ENCODE measurements at regions not wholly inside any gene's neighbourhood (a gene's known extent, or its start where the extent isn't known, plus 50 kb on each side); places are given as distances from the start of the nearest gene placed in this dataset.
A peak's percentile ranks its signal among the peaks of the same experiment; 100 is the strongest.
"Not testable (repeated sequence)": the region's sequence is repeated elsewhere in the genome, so short reads cannot be mapped to it uniquely, and the experiment has no call there.

DNA sequence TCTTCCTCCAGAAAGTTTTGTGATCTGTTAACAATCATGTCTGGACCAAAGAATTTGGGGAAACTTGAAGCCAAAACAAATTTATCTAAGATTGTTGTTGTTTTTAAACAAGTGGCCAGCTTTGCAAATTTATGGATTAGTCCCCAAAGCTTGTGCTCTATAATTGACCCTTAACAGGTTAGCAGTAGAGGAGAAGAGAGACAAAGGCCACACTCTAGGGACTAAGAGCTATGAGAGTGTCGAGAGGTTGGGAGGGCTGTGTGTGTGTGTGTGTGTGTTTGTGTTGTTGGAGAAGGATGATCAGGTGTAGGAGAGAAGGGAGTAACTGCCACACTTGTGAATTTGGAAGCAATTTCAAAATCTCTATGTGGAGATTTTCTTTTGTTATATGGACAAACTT, 367.3 kb downstream of the KCNRG start:
- intact Hi-C loops (cut with DNase I) = no loop called here
- no peak for DNase-seq (ENCODE audit: low spot score)

DNA sequence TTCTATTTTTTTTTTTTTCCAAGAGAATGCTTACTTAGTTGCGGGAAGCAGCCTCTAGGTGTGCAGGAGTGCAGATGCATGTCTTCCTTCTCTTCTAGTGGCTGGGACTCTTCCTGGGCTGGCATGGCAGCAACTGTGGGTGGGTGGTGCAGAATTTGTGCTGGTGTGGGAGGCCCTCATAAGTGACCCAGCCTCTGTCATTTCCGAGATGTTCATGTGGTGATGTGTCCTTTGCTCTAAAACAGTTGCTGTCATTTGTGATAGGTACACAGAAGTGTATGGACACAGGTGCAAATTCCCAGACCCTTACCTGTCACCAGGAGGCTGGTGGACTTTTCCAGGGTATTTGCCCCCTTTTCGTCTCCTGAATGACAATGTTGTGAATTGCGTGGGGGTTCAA, 367.7 kb downstream of the KCNRG start:
- no peak for DNase-seq (ENCODE audit: low spot score)
- intact Hi-C loops (cut with DNase I) = no loop called here

DNA sequence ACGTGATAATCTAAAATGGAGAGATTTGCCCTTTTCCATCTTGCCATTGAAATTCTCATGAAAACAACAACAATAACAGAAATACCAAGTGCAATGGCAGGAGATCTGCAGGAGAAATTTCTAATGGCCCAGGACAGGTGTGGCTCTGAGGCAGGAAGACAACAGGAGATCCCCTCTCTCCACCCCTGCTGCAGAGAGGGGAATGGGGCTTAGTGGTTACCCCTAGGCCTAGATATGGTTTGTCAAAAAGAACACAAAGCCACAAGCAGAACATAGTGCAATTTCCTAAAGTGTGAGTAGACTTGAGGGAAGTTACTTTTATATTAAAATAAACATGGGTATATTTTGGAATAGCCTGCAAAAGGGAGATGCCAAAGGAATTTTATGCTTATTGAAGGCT, 369.5 kb downstream of the KCNRG start:
- no peak for DNase-seq (ENCODE audit: low spot score)
- intact Hi-C loops (cut with DNase I) = no loop called here

DNA sequence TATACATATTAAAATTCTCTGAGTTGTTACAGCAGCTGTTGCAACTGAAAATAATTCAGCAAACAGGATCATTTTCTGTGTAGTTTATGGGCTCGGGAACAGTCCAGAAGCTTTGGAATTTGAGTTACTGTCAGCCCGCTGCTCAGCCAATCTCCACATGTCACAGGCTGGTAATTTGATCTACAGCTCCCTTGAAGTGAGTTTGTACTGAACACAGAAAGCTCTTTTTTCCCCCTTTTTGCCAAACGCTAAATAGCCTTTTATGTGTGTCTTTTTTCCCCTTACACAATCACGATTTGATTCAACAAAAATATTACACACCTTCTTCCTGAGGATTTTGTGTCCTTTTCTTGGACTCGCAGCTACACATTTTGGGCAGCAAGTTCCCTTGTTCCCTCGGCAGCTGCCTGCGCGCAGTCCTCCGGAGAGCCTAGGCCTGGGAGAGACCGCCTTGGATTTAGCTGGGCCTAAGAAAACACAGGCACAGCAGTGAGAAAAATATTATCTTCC, 371.4 kb downstream of the KCNRG start:
- no peak for DNase-seq (ENCODE audit: low spot score)
- intact Hi-C loops (cut with DNase I) = no loop called here

DNA sequence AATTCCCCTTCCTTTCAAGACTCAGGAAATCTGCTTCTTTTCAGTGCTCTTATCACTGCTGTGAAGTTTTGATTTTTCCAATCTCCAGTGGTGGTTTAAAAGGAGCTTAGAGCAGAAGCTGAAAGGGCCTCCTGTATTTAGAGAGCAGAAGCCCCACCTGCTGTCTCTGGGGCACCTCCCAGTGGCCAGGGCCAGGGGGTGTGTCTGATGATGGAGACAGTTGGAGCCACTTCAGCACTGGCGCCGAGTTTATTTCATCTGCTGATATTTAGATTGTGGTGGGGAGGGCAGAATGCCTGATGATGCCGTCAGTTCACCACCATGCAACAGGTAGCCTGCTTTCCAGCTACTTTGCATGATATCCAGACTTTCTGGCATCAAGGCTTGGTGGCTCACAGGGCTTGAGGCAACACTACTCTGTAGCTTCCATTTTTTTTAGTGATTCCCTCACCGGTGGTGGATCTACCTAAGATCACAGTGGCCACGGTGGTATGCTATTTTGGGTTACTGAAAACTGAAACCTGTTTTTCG, 371.9 kb downstream of the KCNRG start:
- intact Hi-C loops (cut with DNase I) = no loop called here
- peak; percentile 81 for DNase-seq (ENCODE audit: low spot score)

DNA sequence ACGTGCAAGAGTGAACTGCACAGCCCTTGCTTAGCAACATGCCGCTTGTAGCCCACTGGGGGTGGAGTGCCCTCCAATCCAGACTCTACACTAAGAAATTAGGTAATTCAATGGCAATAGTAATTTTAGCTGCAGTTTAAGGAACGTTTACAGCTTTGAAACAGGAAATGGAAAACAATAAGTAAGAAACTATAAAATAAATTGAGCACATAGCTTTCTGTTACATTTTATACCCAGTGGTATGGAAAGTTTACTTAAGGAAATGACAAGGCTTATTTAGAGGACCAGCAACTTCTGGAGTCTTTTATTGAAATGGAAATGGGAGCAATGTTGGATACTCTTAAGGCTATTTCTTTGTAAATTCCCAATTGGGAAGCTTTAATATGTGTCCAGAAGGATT, 373.2 kb downstream of the KCNRG start:
- DNase-seq (ENCODE audit: low spot score) = no peak
- intact Hi-C loops (cut with DNase I) = no loop called here

DNA sequence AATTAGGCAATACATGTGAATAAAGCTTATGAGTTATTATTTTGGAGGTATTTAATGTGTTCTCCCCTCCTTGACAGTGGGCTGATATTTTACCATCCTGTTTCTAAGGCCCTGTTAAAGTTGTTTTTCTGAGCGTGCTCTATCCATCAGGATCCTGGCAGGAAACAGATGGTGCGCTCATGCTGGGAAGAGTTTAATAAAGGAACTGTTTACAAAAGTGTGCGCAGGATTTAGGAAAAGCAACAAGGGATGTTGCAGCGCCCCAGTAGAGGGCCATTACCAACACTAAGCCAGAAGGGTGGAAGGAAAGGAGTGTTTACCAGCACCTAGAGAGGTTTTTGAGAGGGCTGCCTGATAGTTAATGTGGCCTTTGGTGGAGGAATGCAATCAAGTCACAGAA, 374.5 kb downstream of the KCNRG start:
- no peak for DNase-seq (ENCODE audit: low spot score)
- intact Hi-C loops (cut with DNase I) = no loop called here

DNA sequence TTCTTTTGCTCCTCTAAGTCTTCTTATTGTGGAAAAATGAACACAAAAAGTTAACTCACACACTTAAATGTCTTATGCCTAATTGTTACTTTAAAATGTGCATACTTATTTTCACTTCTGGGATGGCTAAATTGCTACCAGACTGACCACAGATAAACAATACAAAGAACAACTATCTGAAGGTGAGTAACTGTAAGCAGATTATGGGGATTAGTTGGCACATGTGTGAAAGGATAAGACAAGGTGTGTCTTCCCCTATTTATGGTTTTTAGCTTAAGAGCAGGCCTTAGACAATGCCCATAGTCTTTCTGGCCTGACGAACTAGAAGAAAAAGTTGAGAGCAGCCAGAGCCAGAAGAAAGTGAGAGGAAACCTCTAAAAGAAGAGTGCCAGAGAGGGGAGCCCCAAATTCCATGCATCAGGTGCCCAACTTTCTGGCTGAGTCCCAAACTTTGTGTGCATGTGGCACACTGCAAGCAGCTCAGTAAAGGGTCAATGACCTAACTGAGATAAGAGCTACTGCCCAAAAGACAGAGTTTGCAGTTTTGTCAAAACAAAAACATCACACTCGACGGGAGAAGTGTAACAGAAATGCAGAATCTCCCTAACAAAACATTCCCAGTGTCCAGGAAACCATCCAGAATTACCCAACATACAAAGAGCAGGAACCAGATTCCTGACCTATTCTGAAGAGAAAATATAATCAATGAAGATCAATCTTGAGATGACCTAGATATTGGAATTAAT, 375.4 kb downstream of the KCNRG start:
- intact Hi-C loops (cut with DNase I) = no loop called here
- DNase-seq (ENCODE audit: low spot score) = no peak

DNA sequence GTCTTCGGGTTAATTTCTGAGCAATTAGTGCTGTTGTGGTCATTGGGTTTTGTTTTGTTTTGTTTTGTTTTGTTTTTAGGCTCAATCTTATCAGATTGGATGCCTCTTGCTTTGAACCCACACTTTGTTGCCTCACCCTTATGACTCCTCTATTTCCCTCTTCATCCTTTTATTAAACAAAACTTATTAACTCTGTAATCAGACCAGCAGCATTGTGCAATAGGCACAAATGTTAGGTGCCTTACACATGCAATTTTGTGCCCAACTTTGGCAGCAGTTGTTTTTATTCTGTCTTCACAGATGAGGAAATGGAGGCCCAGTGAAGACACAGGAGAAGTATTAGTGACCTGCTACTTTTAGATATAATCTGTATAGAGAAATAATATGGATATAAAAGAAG, 377.7 kb downstream of the KCNRG start:
- no peak for DNase-seq (ENCODE audit: low spot score)
- intact Hi-C loops (cut with DNase I) = no loop called here

DNA sequence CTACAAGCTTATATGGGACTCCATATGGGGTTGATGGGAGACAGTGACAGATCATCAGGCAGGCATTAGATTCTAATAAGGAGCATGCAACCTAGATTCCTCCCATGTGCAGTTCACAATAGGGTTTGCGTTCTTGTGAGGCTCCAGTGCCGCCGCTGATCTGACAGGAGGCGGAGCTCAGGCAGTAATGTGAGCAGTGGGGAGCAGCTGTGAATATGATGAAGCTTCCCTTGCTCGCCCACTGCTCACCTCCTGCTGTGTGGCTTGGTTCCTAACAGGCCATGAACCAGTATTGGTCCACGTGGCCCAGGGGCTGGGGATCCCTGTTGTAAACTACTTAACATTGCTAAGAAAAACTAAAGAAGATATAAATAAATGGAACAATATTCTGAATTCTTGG, 378.4 kb downstream of the KCNRG start:
- intact Hi-C loops (cut with DNase I) = no loop called here
- no peak for DNase-seq (ENCODE audit: low spot score)

DNA sequence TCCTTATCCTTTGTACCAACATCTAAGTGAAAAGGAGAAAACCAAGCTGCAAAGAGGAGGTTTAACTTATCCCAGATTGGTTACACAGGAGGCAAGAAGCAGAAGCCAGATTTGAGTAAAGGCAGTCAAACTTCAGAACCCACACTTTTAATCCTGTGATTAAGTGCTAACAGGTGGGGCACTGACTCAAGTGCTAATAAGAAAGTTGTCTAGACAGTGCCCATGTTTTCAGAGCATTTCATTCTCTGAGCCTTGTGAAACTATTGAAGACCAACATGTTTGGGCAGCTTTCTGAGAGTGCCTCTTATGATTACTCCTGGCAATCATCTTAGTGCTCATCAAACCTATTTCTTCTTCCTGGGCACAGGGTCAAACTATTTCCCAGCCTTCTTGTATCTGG, 380.8 kb downstream of the KCNRG start:
- intact Hi-C loops (cut with DNase I) = loop anchor here in 1 of 2 donors (1.0 kb wide), 1 partner anchor 26 kb away; no protein-coding TSS in a partner anchor

DNA sequence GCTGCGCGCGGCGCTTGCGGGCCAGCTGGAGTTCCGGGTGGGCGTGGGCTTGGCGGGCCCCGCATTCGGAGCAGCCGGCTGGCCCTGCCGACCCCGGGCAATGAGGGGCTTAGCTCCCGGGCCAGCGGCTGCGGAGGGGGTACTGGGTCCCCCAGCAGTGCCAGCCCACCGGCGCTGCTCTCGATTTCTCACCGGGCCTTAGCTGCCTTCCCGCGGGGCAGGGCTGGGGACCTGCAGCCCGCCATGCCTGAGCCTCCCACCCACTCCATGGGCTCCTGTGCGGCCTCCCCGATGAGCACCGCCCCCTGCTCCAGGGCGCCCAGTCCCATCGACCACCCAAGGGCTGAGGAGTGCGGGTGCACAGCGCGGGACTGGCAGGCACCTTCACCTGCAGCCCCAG, 381.4 kb downstream of the KCNRG start:
- DNase-seq (ENCODE audit: low spot score) = not testable (repeated sequence)
- intact Hi-C loops (cut with DNase I) = loop anchor here in 1 of 2 donors (1.0 kb wide), 1 partner anchor 26 kb away; no protein-coding TSS in a partner anchor

More for the DNA sequence above, 380.8 kb downstream of the KCNRG start:
- DNase-seq (ENCODE audit: low spot score) = no peak

DNA sequence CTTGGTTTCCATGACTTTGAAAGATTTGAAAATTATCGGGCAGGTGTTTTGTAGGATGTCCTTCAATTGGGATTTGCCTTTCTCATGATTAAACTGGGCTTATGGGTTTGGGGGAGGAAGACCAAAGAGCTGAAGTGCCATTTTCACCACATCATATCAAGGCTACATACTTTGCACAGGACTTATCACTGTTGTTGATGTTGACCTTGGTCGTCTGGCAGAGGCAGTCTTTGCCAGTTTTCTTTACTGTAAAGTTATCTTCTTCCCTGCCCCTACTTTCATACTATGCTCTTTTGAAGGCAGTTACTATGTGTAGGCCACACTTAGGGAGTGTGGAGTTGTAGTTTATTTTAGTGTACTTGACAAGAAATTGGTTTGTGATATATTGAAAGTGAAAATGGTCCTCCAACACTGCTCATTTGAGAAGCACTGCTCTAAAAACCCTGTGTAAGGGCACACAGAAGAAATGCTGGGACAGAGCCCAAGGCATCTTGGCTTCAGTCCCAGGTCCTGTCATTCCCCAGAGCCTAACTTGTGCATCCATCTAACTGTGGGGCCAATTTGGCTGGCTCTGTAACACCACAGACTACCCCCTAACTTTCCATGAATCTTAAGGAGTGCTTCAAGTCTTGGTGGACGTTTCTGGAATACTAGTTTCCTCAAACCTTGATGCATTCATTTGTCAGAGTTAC, 384.9 kb downstream of the KCNRG start:
- no peak for DNase-seq (ENCODE audit: low spot score)
- intact Hi-C loops (cut with DNase I) = no loop called here

DNA sequence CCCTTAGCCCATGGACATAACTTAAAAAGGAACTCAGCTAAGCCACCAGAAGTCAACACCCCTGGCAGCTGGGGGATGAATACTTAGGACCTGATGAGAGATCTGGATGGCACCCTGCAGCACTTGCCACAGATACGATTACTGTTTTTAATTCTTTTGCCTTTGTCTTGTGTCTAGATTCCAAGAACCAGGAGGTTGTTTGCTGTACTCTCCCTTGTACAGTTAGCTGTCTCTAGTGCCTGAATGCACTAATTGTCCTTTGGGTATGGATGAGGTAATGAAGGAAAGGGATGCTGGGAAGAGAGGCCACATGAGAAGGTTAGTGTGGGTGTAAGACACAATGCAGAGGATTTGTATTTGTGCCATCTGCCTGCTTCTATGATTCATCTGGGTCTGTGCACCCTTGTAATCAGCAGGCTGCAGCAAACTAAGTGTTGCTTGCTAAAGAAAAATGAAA, 385.8 kb downstream of the KCNRG start:
- intact Hi-C loops (cut with DNase I) = loop anchor here in 1 of 2 donors (1.0 kb wide), 1 partner anchor 47 kb away; no protein-coding TSS in a partner anchor
- DNase-seq (ENCODE audit: low spot score) = no peak

DNA sequence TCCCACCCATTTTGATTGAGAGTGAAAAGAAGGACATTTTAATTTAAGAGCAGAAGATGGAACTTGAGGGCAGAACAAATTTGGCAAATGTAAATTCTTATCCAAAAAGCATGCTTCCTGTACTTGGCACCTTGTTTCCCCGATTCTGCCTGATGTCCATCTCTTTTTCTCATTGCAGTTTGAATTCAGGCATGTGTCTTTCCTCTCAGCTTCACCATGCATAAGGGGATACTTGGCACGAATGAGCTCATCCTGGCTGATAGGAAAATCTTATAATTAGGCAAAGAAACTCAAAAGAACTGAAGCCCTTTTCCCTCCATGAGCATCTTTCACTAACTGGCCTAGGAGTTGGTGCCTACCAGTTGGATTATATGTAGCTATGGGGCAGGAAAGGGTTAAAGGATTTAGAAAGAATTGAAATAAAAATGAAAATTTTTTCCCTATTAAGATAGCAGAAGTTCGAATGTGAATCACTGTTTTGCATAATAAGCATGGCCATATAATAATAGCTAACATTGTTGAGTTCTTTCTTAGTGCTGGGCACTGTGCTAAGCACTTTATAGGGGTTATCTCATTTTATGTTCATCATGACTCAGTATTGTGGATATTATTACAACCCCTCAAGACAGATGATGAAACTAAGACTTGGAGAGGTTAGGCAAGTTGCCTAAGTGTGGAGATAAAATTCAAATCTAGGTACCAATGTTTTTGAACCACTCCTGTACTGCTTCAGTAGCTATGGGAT, 386.6 kb downstream of the KCNRG start:
- no peak for DNase-seq (ENCODE audit: low spot score)
- intact Hi-C loops (cut with DNase I) = loop anchor here in 1 of 2 donors (1.0 kb wide), 1 partner anchor 46 kb away; no protein-coding TSS in a partner anchor

DNA sequence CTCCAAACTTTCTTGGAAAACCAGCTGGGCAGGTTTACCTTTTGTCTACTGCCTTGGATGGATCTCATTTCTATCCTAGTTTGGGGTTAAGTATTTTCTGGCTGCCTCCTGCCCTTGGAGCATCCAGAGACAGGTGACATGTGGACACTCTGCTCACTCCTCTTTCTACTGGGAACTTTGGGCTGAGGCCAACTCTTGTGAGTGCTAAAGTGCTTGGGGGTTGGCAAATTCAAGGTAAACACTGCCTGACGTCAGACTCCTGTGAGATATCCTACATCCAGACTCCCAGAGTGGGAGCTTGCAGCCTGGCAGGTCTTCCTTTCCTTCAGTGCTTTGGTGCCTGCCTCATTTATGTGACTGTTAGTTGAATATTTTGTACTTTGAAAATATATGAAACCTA, 388.1 kb downstream of the KCNRG start:
- no peak for DNase-seq (ENCODE audit: low spot score)
- intact Hi-C loops (cut with DNase I) = no loop called here

DNA sequence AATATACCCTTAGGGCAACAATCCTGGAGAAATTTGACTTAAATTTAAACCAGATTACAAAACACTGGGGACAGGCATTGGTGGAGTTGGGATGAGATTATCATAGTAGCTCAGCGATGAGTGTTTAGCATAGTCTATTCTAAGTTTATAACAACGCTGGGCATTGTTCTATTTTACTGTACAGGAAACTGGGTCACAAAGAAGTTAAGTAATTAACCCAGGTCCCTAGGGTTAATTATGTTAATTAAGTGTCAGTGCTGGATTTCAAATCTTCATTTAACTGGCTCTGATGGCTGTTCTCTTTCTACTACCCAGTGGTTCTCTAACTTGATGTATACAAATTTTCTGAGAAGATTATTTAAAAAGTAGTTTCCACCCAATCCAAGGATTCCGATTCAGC, 388.9 kb downstream of the KCNRG start:
- no peak for DNase-seq (ENCODE audit: low spot score)

DNA sequence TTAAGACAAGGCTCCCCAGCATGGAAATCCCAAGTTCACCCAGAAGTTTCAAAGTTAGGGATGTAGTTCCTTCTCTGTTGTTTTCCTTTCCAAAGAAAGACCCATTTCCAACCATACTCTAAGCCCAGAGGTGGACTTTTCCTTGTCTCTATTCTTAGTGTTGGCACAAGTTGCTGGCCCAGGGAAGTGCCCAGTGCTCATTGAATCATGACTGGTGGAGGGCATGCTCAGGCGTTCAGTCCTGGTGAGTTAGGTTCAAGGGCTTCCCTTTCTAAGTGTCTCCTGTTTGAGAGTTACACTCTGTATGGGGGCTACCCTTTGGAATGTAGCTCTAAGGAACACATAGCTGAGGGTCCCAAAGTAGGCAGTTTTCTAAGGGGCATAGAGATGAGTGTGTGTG, 389.5 kb downstream of the KCNRG start:
- no peak for DNase-seq (ENCODE audit: low spot score)
- intact Hi-C loops (cut with DNase I) = no loop called here

More for the DNA sequence above, 388.9 kb downstream of the KCNRG start:
- intact Hi-C loops (cut with DNase I) = no loop called here

DNA sequence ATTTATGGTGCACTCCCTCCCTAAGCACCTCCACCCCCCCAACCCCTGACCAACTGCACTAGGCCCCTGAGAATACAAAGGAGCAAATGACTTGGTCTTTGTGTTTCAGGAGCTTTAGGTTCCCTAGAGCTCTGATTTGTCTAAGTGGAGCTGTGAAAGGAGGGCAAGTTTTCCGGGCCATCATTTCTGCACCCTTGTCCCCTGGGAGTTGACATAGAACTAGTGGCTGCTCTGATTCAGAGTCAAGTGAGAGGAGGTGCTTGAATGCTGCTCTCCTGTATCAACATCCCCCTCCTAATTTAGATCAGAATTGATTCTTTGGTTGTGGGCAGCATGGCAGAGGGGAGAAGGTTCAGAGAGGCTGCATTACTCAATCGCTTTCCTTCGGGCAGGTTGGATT, 391.6 kb downstream of the KCNRG start:
- no peak for DNase-seq (ENCODE audit: low spot score)
- intact Hi-C loops (cut with DNase I) = no loop called here

DNA sequence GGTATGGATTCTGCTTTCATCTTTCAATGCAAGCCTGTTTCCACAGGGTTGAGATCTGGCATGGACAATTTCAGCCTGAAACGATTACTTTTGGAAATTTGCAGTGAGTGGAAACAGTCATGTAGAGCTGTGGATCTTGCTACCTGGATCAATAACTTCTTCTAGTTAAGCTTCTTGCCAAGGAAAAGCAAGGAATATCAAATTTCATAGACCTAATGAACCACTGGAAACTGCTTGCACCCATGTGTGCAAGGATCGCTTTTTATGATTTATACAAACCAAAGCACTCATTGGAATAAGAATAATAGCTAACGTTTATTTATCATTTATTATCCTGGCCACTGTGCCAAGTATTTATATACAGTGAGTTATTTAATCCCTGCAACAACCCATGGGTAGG, 392.8 kb downstream of the KCNRG start:
- DNase-seq (ENCODE audit: low spot score) = no peak
- intact Hi-C loops (cut with DNase I) = no loop called here

Measured in posterior vena cava (tissue), 2 donors.